Activated naive CD4-positive, alpha-beta T cell treated with anti-CD3 and anti-CD28 coated beads, Interleukin-2, amount 10 ng/mL, durations not matched to agents 7 days and 5 days (primary cell): ENCODE measurements at regions not wholly inside any gene's neighbourhood (a gene's known extent, or its start where the extent isn't known, plus 50 kb on each side); places are given as distances from the start of the nearest gene placed in this dataset.

Experiments
- CTCF ChIA-PET: fragments of 350-600 bp; sonication (Branson Sonifier 250); formaldehyde crosslinking; loops from one replicate; lab custom pipeline; 2021; ENCODE audit warnings: antibody characterized with exemption; lab: Charles Lee
- DNase-seq: peaks from one replicate; pipeline ENCODE4 v3.0.0-alpha.2; 2020
- H3K27ac Mint-ChIP-seq: one replicate; pipeline ENCODE4 v1.8.0; 2021; ENCODE audit warnings: mild to moderate bottlenecking, moderate library complexity, mixed read lengths
- H3K27me3 Mint-ChIP-seq: one replicate; pipeline ENCODE4 v1.8.0; 2021; ENCODE audit warnings: mild to moderate bottlenecking, mixed read lengths
- H3K36me3 Mint-ChIP-seq: one replicate; pipeline ENCODE4 v1.8.0; 2021; ENCODE audit warnings: mixed read lengths
- H3K4me1 Mint-ChIP-seq: one replicate; pipeline ENCODE4 v1.8.0; 2021; ENCODE audit warnings: mixed read lengths
- H3K4me3 Mint-ChIP-seq: one replicate; pipeline ENCODE4 v1.8.0; 2021; ENCODE audit warnings: mild to moderate bottlenecking, moderate library complexity, mixed read lengths
- H3K9me3 Mint-ChIP-seq: one replicate; pipeline ENCODE4 v1.8.0; 2021; ENCODE audit warnings: mixed read lengths

- CTCF ChIA-PET, result interaction anchor here (0.6 kb wide), 1 partner anchor 10 kb away, joined by 3 read pairs; no protein-coding TSS in a partner anchor
- no peak for DNase-seq
Measured at GRCh38 chr2:58432491-58433170, 191.5 kb upstream of the FANCL start.

GRCh38 chr2:58429014-58429875 lies 188.1 kb upstream of the FANCL start:
- CTCF ChIA-PET, result no interaction called here
- Mint-ChIP-seq H3K27me3 (peaks cover 35% of the 10 kb centered on the region), H3K4me1 (peaks cover 10% of the 10 kb centered on the region), H3K36me3 (no peaks in the 10 kb centered on the region), H3K4me3 (peak overlapping the region; percentile 42), H3K9me3 (no peaks in the 10 kb centered on the region), H3K27ac (no peak overlapping the region)
- no peak for DNase-seq

More at GRCh38 chr2:58432491-58433170, 191.5 kb upstream of the FANCL start:
- Mint-ChIP-seq H3K4me3 (no peak overlapping the region), H3K27me3 (peaks cover 25% of the 10 kb centered on the region), H3K36me3 (no peaks in the 10 kb centered on the region), H3K27ac (no peak overlapping the region), H3K9me3 (no peaks in the 10 kb centered on the region), H3K4me1 (peaks cover 6% of the 10 kb centered on the region)

- CTCF ChIA-PET, result no interaction called here
- no peak for DNase-seq
- peaks cover 10% of the 10 kb centered on the region for H3K4me1 Mint-ChIP-seq
- H3K27ac Mint-ChIP-seq, result no peak overlapping the region
- peaks cover 35% of the 10 kb centered on the region for H3K27me3 Mint-ChIP-seq
- no peaks in the 10 kb centered on the region for H3K9me3 Mint-ChIP-seq
- no peaks in the 10 kb centered on the region for H3K36me3 Mint-ChIP-seq
- H3K4me3 Mint-ChIP-seq, result peak overlapping the region; percentile 57
Measured at GRCh38 chr2:58428096-58429013, 187.2 kb upstream of the FANCL start.

GRCh38 chr2:58427572-58428095 lies 186.5 kb upstream of the FANCL start:
- CTCF ChIA-PET, result no interaction called here
- H3K27ac Mint-ChIP-seq, result no peak overlapping the region
- H3K4me3 Mint-ChIP-seq, result peak overlapping the region; percentile 57
- no peak for DNase-seq
- peaks cover 10% of the 10 kb centered on the region for H3K4me1 Mint-ChIP-seq
- peaks cover 35% of the 10 kb centered on the region for H3K27me3 Mint-ChIP-seq
- H3K36me3 Mint-ChIP-seq, result no peaks in the 10 kb centered on the region
- no peaks in the 10 kb centered on the region for H3K9me3 Mint-ChIP-seq

GRCh38 chr2:58425368-58425767 lies 184.2 kb upstream of the FANCL start:
- no peaks in the 10 kb centered on the region for H3K36me3 Mint-ChIP-seq
- H3K9me3 Mint-ChIP-seq, result no peaks in the 10 kb centered on the region
- no peak overlapping the region for H3K27ac Mint-ChIP-seq
- CTCF ChIA-PET, result no interaction called here
- peaks cover 10% of the 10 kb centered on the region for H3K4me1 Mint-ChIP-seq
- H3K27me3 Mint-ChIP-seq, result peaks cover 35% of the 10 kb centered on the region
- H3K4me3 Mint-ChIP-seq, result no peak overlapping the region
- DNase-seq, result no peak

- H3K27me3 Mint-ChIP-seq, result no peaks in the 10 kb centered on the region
- H3K4me3 Mint-ChIP-seq, result no peak overlapping the region
- H3K9me3 Mint-ChIP-seq, result no peaks in the 10 kb centered on the region
- DNase-seq, result no peak
- H3K27ac Mint-ChIP-seq, result no peak overlapping the region
- CTCF ChIA-PET, result no interaction called here
- H3K36me3 Mint-ChIP-seq, result no peaks in the 10 kb centered on the region
- H3K4me1 Mint-ChIP-seq, result no peaks in the 10 kb centered on the region
Measured at GRCh38 chr2:58419983-58420382, 178.9 kb upstream of the FANCL start.

GRCh38 chr2:58416696-58417095 lies 175.6 kb upstream of the FANCL start:
- DNase-seq, result no peak
- no peaks in the 10 kb centered on the region for H3K4me1 Mint-ChIP-seq
- no peaks in the 10 kb centered on the region for H3K9me3 Mint-ChIP-seq
- CTCF ChIA-PET, result no interaction called here
- H3K36me3 Mint-ChIP-seq, result no peaks in the 10 kb centered on the region
- H3K27me3 Mint-ChIP-seq, result no peaks in the 10 kb centered on the region
- no peak overlapping the region for H3K27ac Mint-ChIP-seq
- H3K4me3 Mint-ChIP-seq, result no peak overlapping the region

GRCh38 chr2:58414506-58414905 lies 173.4 kb upstream of the FANCL start:
- no peaks in the 10 kb centered on the region for H3K27me3 Mint-ChIP-seq
- H3K4me1 Mint-ChIP-seq, result no peaks in the 10 kb centered on the region
- no peak overlapping the region for H3K27ac Mint-ChIP-seq
- no peaks in the 10 kb centered on the region for H3K9me3 Mint-ChIP-seq
- no peak overlapping the region for H3K4me3 Mint-ChIP-seq
- CTCF ChIA-PET, result no interaction called here
- no peak for DNase-seq
- H3K36me3 Mint-ChIP-seq, result no peaks in the 10 kb centered on the region

- H3K27me3 Mint-ChIP-seq, result no peaks in the 10 kb centered on the region
Measured at GRCh38 chr2:58410549-58410948, 169.4 kb upstream of the FANCL start.

GRCh38 chr2:58407487-58407886 lies 166.4 kb upstream of the FANCL start:
- DNase-seq, result no peak
- Mint-ChIP-seq H3K27me3 (no peaks in the 10 kb centered on the region), H3K4me1 (no peaks in the 10 kb centered on the region), H3K27ac (no peak overlapping the region), H3K9me3 (no peaks in the 10 kb centered on the region), H3K36me3 (no peaks in the 10 kb centered on the region), H3K4me3 (no peak overlapping the region)
- CTCF ChIA-PET, result no interaction called here

More at GRCh38 chr2:58410549-58410948, 169.4 kb upstream of the FANCL start:
- Mint-ChIP-seq H3K9me3 (no peaks in the 10 kb centered on the region), H3K36me3 (no peaks in the 10 kb centered on the region), H3K4me3 (no peak overlapping the region), H3K27ac (no peak overlapping the region), H3K4me1 (no peaks in the 10 kb centered on the region)
- CTCF ChIA-PET, result no interaction called here
- no peak for DNase-seq

GRCh38 chr2:58405341-58405740 lies 164.2 kb upstream of the FANCL start:
- no peak overlapping the region for H3K27ac Mint-ChIP-seq
- H3K9me3 Mint-ChIP-seq, result no peaks in the 10 kb centered on the region
- CTCF ChIA-PET, result no interaction called here
- no peaks in the 10 kb centered on the region for H3K27me3 Mint-ChIP-seq
- H3K4me3 Mint-ChIP-seq, result no peak overlapping the region
- no peaks in the 10 kb centered on the region for H3K4me1 Mint-ChIP-seq
- DNase-seq, result no peak
- no peaks in the 10 kb centered on the region for H3K36me3 Mint-ChIP-seq

GRCh38 chr2:58401936-58402335 lies 160.8 kb upstream of the FANCL start:
- no peak for DNase-seq
- H3K27me3 Mint-ChIP-seq, result no peaks in the 10 kb centered on the region
- no peaks in the 10 kb centered on the region for H3K36me3 Mint-ChIP-seq
- CTCF ChIA-PET, result no interaction called here
- H3K27ac Mint-ChIP-seq, result no peak overlapping the region
- H3K9me3 Mint-ChIP-seq, result no peaks in the 10 kb centered on the region
- H3K4me1 Mint-ChIP-seq, result no peaks in the 10 kb centered on the region
- no peak overlapping the region for H3K4me3 Mint-ChIP-seq

GRCh38 chr2:58398406-58398805 lies 157.3 kb upstream of the FANCL start:
- no peaks in the 10 kb centered on the region for H3K9me3 Mint-ChIP-seq
- H3K27ac Mint-ChIP-seq, result no peak overlapping the region
- no peaks in the 10 kb centered on the region for H3K27me3 Mint-ChIP-seq
- no peaks in the 10 kb centered on the region for H3K4me1 Mint-ChIP-seq
- CTCF ChIA-PET, result no interaction called here
- no peaks in the 10 kb centered on the region for H3K36me3 Mint-ChIP-seq
- no peak for DNase-seq
- H3K4me3 Mint-ChIP-seq, result no peak overlapping the region

GRCh38 chr2:58387701-58388100 lies 146.6 kb upstream of the FANCL start:
- CTCF ChIA-PET, result no interaction called here
- peaks cover 2% of the 10 kb centered on the region for H3K9me3 Mint-ChIP-seq
- no peaks in the 10 kb centered on the region for H3K27me3 Mint-ChIP-seq
- H3K4me3 Mint-ChIP-seq, result no peak overlapping the region
- H3K4me1 Mint-ChIP-seq, result no peaks in the 10 kb centered on the region
- H3K36me3 Mint-ChIP-seq, result no peaks in the 10 kb centered on the region
- no peak overlapping the region for H3K27ac Mint-ChIP-seq
- DNase-seq, result no peak
